ENCODE measurements at regions not wholly inside any gene's neighbourhood (a gene's known extent, or its start where the extent isn't known, plus 50 kb on each side); places are given as distances from the start of the nearest gene placed in this dataset.
"Not testable (repeated sequence)": the region's sequence is repeated elsewhere in the genome, so short reads cannot be mapped to it uniquely, and the experiment has no call there.

DNA sequence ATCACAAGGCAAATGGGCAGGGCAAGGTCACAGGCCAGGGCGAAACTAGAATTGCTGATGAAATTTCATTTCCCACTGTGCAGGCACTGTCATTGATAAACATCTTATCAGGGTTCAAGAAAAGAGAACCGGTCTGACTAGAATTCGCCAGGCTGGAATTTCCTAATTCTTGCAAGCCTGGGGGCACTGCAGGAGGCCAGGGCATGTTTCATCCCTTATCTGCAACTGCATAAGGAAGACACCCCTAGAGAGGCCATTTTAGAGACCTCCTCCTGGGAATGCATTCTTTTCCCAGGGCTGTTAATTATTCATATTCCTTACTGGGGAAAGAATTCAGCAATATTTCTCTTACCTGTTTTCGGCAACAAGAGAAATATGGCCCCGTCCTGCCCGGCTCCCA, 266.2 kb upstream of the CYLC2 start:
- DNase-seq (ENCODE audit: low spot score): no peak

DNA sequence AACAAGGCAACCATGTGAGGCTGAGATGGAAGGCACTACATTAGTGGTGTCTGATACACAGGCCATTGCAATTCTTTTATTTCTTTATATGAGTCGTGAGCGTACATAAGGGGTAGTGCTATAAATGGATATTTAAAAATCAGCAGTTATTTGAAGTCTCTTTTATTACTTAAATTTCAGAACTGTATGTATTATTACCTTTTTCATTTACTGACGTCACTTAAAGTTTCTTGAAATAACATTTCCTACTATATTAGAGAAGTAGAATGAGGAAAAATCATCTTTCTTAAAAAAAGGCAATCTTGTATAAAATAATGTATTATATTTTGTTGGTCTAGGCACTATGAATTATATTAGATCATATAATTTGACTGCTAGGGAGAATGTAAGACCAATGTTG, 280.9 kb upstream of the CYLC2 start:
- no peak for DNase-seq (ENCODE audit: low spot score)

DNA sequence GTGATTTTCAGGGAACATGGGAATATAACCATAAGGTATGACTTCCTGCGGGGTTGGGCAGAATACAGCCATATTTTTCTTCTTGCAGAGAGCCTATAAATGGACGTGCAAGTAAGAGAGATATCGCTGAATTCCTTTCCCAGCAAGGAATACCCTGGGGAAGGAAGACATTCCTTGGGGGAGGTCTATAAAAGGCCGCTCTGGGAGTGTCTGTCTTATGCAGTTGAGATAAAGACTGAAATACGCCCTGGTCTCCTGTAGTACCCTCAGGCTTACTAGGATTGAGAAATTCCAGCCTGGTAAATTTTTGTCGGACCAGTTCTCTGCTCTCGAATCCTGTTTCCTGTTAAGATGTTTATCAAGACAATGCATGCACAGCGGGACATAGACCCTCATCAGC, 282.2 kb upstream of the CYLC2 start:
- not testable (repeated sequence) for DNase-seq (ENCODE audit: low spot score)

DNA sequence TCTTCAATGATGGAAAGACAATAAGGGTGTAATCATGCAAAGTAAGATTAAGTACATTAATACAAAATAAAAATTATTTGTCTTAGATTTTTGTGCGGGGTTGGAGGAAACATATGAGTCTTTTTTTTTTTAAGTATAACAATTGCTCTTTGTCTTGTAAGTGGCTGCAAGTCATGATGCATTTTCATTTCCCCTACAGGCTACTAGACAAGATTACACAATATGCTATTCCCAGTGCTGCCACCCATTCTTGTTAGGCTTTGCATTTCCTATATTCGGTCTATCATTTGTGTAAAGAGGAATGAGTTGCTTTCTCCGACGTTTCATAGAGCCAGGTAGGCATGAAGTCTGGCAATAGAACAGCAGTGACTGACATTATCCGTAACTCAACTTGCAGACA, 294.2 kb upstream of the CYLC2 start:
- DNase-seq (ENCODE audit: low spot score): no peak

DNA sequence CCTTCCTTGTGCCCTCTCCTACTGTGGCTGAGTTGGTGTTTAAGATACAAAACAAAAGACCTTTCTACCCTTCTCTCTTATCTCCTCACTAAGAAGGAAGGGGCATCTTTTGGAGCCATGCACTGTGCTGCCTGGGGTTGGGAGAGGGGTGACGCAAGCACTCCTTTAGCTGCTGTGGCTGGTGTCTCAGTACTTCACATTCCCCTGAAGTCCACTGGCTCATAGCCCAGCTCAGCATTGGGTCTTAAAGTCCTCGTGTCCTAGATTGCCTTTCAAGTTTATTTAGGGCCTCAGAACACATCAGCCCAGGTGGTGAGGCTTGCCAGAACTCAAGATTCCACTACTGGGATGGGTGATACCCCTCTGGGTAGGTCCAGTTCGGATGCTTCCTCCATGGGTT, 325.9 kb upstream of the CYLC2 start:
- no peak for DNase-seq (ENCODE audit: low spot score)

DNA sequence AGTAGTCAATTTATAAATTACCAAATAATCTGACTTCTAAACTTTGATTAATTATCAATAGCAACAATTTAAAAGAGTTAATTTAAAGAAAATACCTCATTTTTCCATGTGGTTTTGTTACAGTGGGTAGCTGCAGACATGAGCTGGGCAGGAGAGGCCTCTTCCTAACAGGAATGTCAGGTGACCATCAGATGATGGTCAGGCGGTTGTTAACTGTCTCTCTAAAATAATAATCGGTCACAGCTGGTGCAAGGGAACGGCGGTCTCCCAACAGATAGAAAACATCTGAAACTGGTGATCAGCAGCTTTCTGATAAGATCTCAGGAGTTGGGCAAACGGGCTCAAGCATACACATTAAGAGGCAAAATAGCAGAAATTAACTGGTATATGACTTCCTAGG, 342.7 kb upstream of the CYLC2 start:
- no peak for DNase-seq (ENCODE audit: low spot score)

DNA sequence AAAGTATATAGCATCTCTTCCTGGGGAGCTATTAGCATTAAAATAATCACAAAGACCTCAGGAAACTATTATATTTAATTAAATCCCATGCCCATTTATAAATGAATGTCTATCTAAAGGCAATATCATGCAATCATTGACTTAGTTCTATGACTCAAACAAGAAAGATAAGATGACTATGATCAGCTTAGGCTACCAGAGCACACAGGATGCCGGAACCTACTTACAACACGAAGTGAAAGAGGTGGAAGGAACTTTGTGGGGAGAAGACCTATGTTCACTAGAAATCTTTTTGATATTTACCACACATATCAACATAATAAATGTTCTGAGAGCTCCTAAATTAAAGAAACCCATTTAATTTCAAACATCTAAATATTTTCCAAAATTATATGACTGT, 344.2 kb upstream of the CYLC2 start:
- no peak for DNase-seq (ENCODE audit: low spot score)

DNA sequence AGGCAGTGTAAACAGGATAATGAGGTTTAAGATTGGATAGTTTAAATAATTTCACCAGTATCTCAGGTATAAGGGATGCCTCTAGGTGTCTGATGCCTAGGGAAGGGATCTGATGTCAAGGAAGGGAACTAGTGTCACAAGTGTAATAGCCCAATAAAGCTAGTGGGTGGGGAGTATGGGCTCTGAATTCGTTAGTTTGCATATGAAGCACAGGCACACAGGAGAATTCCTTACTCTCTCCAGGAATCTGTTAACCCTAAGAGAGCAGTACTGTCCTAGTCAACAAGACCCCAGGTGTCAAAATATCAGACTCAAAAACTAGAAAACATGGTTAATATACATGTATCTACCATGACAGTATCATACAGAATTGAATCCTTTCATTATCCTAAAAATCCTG, 352.5 kb upstream of the CYLC2 start:
- DNase-seq (ENCODE audit: low spot score): no peak

DNA sequence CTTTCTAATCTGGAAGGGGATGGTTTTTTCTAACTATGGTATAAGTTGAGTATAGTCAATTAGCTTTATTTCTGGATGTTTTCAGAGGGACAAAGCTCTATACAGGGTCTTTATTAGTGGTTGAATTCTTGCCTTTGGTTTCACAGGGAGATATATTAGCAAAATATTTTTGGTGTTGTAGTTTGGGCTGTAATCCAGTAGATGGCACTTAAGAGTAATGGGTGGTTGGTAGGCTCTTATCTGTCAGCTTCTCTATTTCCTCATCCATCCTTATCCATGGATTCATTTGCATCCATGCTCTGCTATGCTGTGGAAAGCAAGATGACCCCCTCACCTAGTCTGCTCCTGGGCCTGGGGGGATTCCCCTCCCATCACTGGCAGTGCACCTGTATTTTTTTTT, 363.6 kb upstream of the CYLC2 start:
- DNase-seq (ENCODE audit: low spot score): peak; percentile 54

DNA sequence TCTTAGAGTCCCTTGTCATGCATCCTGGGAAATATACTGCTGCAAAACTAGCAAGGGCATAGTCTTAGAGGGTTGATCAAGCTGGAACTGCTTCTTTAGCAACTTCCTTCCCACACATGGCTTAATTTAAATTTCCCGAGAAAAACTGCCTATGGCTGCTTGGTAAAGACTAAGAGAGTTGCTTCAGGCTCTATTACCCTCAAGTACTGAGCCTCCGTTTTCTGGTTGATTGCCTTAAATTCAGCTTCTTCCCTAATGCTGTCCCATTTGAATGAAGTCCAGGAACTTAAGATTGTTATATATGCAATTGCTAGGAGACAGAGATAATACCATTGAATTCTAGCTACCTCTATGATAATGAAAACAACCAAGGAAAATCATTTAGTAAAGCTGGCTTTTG, 385.7 kb upstream of the CYLC2 start:
- no peak for DNase-seq (ENCODE audit: low spot score)

DNA sequence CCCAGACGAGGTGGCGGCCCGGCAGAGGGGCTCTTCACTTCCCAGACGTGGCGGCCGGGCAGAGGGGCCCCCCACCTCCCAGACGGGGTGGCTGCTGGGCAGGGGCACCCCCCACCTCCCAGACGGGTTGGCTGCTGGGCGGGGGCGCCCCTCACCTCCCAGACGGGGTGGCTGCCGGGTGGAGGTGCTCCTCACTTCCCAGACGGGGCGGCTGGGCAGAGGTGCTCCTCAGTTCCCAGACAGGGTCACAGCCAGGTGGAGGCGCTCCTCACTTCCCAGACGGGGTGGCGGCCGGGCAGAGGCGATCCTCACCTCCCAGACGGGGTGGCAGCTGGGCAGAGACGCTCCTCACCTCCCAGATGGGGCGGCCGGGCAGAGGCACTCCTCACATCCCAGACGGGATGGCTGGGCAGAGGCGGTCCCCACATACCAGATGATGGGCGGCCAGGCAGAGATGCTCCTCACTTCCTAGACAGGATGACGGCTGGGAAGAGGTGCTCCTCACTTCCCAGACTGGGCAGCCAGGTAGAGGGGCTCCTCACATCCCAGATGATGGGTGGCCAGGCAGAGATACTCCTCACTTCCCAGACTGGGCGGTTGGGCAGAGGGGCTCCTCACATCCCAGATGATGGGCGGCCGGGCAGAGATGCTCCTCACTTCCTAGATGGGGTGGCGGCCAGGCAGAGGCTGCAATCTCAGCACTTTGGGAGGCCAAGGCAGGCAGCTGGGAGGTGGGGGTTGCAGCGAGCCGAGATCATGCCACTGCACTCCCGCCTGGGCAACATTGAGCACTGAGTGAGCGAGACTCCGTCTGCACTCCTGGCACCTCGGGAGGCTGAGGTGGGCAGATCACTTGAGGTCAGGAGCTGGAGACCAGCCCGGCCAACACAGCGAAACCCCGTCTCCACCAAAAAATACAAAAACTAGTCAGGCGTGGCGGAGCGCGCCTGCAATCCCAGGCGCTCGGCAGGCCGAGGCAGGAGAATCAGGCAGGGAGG, 391.6 kb upstream of the CYLC2 start:
- DNase-seq (ENCODE audit: low spot score): not testable (repeated sequence)

DNA sequence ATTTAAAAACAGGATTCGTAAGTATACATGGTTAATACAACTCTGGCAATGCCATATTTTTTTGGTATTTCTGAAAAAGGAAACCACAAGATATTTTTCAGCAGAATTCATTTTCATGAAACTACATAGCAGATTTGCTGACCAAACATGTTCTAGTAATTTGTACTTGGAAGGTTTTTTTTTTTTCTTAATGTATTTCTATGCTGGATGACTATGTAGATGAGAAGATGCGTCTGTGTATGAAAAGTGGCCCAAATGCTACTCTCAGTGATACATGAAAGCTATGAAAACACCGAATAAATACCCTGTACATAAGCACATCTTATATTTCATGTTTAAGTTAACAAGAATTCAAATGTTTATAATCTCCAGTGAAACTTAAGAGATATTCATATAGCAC, 400.9 kb upstream of the CYLC2 start:
- no peak for DNase-seq (ENCODE audit: low spot score)

DNA sequence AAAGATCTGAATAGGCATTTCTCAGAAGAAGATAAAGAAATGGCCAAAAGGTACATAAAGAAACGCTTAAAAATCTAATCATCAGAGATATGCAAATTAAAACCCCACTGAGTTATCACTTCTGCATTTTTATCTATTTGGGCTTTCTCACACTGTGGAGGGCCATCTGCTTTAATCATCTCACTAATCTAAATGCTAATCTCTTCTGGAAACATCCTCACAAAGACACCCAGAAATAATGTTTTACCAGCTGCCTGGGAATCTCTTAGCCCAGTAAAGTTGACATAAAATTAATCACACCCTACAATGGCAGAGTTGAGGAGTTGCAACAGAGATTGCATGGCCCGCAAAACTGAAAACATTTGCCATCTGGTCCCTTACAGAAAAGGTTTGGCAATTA, 407.9 kb upstream of the CYLC2 start:
- DNase-seq (ENCODE audit: low spot score): peak; percentile 6

DNA sequence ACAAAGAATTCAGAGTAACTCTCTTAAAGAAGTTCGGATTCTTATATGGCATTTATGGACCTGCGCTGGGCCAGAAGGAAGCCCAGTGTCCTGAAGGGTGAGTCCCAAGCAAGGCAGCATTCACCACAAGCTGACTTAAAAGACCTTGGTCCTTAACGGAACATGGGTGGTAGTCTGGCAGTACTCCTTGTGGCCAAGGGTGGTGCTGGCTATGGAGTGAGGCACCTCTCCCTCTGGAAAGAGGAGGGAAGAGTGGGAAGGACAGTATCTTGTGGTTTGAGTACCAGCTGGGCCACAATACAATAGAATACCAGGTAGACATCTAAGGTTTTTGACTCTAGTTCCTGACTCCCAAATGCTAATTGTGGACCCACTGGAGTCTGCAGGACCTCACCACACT, 425.7 kb upstream of the CYLC2 start:
- DNase-seq (ENCODE audit: low spot score): no peak

DNA sequence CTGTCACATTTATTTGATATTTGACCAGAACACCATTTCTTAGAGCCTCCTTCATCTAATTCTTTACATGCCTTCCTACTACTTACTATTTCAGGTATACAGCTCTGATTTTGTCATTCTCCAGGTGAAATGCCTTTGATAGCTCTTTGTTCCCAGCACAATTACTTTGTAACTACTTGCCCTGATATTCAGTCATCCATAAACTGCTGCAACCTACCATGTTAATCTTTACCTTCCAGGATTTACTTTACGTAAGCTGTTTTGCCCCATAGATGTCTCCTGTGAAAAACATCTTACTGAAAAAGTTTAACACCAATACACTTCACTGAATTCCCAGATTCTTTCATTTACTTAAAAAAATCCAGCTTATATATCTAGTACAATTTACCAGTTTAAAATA, 443.8 kb upstream of the CYLC2 start:
- no peak for DNase-seq (ENCODE audit: low spot score)

DNA sequence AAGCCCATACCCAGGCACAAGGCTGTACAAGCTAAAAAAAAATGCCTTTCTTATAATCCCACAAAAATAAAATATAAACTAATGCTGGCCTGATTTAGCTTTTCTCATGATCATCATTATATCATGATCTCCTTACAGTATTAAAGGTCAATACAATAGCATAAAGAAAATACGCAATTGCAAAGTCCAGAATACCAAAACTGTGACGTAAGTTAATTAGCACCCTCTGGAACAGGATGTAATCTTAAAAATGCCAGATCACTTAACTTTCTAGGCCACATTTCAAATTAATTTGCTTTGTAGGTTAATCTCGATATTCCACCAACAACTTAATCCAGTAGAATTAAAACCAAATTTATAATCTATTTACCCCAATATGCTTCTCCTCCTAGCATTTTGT, 444.2 kb upstream of the CYLC2 start:
- no peak for DNase-seq (ENCODE audit: low spot score)

DNA sequence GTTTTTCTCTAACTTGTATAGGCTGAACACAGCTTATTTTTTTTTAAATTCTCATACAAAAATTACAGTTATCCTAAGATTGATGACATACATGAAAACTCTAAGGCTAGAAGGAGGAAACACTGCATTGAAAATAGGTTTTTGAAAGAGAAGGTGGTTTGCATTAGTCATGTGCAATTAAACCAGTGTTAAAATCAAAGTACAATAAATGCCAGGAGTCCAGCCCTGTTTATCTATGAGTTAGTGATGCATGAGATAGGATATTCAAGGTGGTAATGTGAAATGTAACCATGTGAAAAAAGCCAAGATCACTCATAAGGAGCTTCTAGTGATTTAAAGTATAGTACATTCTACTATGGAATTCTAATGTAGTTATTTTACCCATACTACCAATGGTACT, 444.9 kb upstream of the CYLC2 start:
- DNase-seq (ENCODE audit: low spot score): no peak

DNA sequence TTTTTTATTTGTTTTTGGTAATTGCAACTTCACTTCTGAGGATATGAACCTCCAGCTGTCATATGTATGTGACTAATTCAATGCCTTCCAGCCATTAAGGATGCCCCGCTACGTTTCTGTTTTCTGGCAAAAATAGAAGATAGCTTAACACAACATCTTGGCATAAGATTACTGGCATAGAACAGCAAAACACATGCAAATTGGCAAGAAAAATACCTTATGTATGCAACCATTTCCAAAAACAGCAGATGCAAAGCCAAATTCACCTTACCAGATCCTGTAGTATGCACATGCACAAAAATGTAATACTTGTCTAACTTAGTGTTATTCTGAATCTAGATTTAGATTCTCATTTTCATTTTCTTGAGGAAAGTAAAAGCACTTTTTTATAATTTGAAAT, 461.1 kb upstream of the CYLC2 start:
- no peak for DNase-seq (ENCODE audit: low spot score)

DNA sequence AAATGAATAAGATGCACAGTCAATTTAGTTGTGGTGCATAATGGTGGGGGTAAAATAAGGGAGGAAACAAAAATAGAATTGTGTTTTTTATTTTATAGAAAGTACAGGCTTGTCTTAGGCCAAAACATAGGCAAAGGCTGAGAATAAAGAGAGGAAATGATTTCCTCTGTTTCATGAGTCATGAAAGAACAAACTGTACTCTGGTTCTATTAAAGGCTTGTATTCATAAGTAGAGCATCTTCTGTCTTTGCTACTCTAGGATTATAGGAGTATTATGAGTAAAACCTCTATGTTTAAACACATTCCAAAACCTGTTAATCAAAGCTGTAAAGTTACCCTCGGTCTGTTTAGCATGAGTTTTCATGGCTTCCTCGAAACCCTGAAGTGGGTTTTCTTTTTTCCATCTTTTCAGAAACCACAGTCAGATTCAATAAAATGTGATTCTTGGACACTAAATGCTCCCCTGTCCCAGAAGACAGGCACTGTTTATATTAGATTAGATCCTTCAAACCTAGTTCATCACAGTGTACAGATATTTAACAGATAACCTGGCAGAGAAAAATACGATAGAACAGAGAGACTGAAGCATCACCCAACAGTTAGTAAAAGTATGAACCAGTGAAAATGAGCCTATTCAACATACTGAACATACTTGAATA, 473.9 kb upstream of the CYLC2 start:
- no peak for DNase-seq (ENCODE audit: low spot score)

DNA sequence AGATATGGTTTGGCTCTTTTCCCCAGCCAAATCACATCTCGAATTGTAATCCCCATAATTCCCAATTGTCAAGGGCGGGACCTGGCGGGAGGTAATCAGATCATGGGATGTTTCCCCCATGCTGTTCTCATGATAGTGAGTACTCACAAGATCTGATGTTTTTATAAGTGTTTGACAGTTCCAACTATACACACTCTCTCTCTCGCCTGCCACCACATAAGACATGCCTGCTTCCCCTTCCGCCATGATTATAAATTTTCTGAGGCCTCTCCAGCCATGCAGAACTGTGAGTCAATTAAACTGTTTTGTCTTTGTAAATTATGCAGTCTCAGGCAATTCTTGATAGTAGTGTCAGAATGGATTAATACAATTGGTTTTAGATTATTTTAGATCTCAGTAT, 475.7 kb upstream of the CYLC2 start:
- no peak for DNase-seq (ENCODE audit: low spot score)

DNA sequence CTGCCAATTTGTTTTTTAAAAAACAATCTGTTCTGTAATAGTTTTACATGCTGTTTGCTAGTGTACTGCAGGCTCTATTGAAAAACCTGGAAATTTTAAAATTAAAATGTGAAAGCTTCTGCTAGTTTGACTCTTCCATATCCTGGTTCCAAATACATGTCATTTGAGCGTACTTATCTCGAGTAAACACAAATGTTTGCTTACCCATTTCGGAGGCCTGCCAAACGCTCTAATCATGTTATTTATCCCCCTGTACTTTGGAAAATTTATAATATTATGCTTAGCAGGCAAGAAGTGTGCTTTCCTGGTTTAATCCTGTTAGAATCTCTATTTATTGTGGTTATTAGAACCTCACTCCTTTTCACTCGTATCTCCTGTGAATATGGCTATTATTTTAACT, 476.8 kb upstream of the CYLC2 start:
- DNase-seq (ENCODE audit: low spot score): no peak

DNA sequence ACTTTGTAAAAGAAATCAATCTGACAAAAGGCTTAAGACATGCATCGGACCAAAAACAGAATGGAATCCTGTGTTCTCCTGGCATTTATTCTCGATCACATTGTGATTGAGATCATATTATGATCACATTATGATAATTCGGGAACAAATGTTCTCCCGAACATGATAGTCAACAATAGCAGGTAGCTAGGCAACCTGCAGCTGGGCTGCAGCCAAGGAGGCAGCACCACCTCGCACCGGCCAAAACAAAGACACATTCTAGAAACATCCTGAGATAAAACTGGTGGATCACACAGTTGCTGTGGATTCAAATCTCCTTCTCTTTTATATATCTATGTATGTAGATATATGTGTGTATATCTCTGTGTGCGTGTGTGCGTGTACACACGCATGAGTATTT, 480.6 kb upstream of the CYLC2 start:
- no peak for DNase-seq (ENCODE audit: low spot score)

DNA sequence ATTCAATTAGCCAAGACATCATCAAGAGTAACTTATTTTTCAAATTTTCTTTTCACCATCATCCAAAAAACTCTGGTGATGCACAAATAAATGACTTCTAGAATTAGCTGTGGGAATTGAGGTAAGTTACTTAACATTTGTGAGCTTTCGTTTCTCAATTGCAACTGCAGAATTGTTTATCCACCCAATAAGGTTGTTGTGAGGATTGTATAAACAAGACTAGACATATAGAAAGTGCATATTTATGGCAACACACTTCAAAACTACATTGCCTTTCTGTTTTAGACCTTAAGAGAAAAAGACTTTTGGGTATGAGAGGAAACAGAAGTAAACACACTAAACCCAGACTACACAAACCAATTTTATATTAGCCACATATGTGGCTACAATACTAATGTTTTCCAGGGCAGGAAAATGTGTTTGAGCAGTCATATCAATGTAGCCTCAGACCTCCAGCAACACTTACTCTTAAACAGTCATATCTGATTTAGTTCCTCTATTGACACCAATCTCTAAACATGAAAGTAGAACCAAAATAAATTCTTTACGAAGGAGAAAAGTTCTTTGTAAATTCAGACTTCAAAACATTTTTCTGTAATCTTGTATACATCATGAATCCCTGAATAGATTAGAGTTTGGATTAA, 488.0 kb upstream of the CYLC2 start:
- DNase-seq (ENCODE audit: low spot score): no peak

All from NAMALWA (cell line).